BE2C (cell line): ENCODE measurements at regions not wholly inside any gene's neighbourhood (a gene's known extent, or its start where the extent isn't known, plus 50 kb on each side); places are given as distances from the start of the nearest gene placed in this dataset.

Experiments used
- DNase-seq: peaks from one replicate; pipeline ENCODE4 v3.0.0-alpha.2; 2020
- H3K27me3 ChIP-seq: fragments of 250-450 bp; sonication (Bioruptor Pico); 2 replicates; pipeline ENCODE4 v1.5.1; 2020; ENCODE audit warnings: mild to moderate bottlenecking
- H3K36me3 ChIP-seq: fragments of 250-450 bp; sonication (Bioruptor Pico); 2 replicates; pipeline ENCODE4 v1.5.1; 2020; ENCODE audit warnings: mild to moderate bottlenecking
- H3K4me1 ChIP-seq: fragments of 250-450 bp; sonication (Bioruptor Pico); 2 replicates; pipeline ENCODE4 v1.5.1; 2020
- H3K4me3 ChIP-seq: 2 replicates; pipeline ENCODE4 v1.5.1; 2011; ENCODE audit warnings: low read depth, low read length
- H3K9me3 ChIP-seq: fragments of 250-450 bp; sonication (Bioruptor Pico); 2 replicates; pipeline ENCODE4 v1.5.1; 2020
- TF ChIP-seq, protein P1 (sequence below): IDR thresholded peaks from 2 replicates; pipeline ENCODE4 v1.5.1; 2012; ENCODE audit warnings: mild to moderate bottlenecking, low read depth, low read length

DNA sequence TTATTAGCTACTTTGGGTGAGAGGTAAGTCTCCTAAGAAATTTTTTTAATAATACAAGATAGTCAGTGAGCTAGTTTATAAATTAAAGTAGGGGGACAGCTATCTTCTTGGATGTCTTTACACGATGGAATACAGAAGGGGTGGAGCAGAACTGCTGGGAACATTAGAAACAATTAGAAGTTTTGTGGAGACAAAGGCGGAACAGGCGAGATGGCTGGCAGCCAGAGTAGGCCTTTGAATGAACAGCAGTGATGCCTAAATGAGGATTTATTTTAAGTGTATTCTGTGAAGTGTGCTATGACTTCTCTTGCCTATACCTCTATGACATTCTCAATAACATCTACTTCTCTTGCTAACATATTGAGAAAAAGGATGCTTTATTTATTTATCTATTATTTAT, 1345.3 kb upstream of the SEL1L start:
- TF ChIP-seq, protein P1, sequence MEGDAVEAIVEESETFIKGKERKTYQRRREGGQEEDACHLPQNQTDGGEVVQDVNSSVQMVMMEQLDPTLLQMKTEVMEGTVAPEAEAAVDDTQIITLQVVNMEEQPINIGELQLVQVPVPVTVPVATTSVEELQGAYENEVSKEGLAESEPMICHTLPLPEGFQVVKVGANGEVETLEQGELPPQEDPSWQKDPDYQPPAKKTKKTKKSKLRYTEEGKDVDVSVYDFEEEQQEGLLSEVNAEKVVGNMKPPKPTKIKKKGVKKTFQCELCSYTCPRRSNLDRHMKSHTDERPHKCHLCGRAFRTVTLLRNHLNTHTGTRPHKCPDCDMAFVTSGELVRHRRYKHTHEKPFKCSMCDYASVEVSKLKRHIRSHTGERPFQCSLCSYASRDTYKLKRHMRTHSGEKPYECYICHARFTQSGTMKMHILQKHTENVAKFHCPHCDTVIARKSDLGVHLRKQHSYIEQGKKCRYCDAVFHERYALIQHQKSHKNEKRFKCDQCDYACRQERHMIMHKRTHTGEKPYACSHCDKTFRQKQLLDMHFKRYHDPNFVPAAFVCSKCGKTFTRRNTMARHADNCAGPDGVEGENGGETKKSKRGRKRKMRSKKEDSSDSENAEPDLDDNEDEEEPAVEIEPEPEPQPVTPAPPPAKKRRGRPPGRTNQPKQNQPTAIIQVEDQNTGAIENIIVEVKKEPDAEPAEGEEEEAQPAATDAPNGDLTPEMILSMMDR, result no peak
- Histone ChIP-seq H3K27me3 (no peaks in the 10 kb centered on the region), H3K9me3 (no peaks in the 10 kb centered on the region), H3K36me3 (no peaks in the 10 kb centered on the region), H3K4me1 (no peaks in the 10 kb centered on the region), H3K4me3 (no peak overlapping the region)
- DNase-seq, result no peak

DNA sequence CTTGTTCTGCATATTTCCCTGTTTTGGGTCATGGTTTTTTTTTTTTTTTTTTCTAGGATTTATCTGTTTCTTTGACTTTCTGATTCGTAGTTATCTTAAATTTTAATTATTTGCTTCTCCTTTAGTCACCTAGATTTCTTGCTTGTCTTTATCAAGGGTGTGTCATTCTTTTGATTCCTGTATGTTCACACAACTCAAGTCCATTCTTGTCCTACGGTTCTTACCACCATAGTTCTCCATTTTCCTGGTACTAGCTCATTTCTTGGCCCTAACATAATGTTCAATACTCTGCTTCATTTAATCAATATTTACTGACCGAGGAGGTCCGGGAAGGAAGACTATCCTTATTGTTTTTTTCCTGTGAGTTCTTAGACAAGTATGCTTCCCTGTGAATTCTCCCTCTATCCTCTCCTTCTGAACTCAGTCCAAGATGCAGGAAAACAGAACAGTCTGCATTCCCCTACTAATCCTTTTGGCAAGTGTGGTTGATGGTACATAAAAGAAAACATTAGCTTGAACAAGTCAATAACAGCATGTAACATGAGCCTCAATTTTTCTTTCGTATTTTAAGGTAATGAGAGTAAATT, 1346.4 kb upstream of the SEL1L start:
- Histone ChIP-seq H3K9me3 (no peaks in the 10 kb centered on the region), H3K4me3 (no peak overlapping the region), H3K4me1 (no peaks in the 10 kb centered on the region), H3K27me3 (no peaks in the 10 kb centered on the region), H3K36me3 (no peaks in the 10 kb centered on the region)
- TF ChIP-seq, protein P1, result no peak
- DNase-seq, result no peak

DNA sequence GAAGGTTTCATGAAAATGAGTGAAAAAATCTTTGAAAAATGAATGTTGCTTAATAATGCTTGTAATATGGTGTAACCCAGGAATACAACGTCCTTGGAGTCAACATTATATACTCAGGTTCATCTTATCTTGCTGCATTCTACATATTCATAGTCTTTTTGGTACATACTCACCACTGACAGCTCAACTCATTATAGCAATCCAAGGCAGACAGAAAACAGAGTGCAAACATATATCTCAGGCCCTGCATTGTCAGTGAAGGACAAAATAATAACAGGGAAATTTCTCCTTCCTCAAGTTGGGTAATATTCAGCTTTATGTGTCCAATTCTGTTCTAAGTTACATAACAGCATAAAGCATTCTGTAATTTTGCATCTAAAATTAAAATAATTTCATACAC, 1353.0 kb upstream of the SEL1L start:
- H3K4me1 ChIP-seq, result no peaks in the 10 kb centered on the region
- H3K36me3 ChIP-seq, result no peaks in the 10 kb centered on the region
- TF ChIP-seq, protein P1, result no peak
- no peak overlapping the region for H3K4me3 ChIP-seq
- H3K27me3 ChIP-seq, result no peaks in the 10 kb centered on the region
- DNase-seq, result no peak
- no peaks in the 10 kb centered on the region for H3K9me3 ChIP-seq

DNA sequence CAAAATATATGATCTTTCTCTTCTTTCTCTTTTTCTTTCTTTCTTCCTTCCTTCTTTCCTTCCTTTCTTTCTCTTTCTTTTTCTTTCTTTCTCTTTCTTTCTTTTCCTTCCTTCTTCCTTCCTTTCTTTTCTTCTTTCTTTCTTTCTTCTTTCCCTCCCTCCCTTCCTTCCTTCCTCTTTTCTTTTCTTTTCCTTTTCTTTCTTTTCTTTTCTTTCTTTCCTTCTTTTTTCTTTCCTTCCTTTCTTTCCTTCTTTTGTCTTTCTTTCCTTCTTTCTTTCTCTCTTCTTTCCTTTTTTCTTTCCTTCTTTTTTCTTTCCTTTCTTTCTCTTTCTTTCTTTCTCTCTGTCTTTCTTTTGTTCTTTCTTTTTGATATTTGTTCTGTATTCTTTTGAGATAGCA, 1356.0 kb upstream of the SEL1L start:
- TF ChIP-seq, protein P1, result no peak
- H3K4me3 ChIP-seq, result no peak overlapping the region
- H3K9me3 ChIP-seq, result no peaks in the 10 kb centered on the region
- no peak for DNase-seq
- H3K4me1 ChIP-seq, result no peaks in the 10 kb centered on the region
- H3K36me3 ChIP-seq, result no peaks in the 10 kb centered on the region
- H3K27me3 ChIP-seq, result no peaks in the 10 kb centered on the region

DNA sequence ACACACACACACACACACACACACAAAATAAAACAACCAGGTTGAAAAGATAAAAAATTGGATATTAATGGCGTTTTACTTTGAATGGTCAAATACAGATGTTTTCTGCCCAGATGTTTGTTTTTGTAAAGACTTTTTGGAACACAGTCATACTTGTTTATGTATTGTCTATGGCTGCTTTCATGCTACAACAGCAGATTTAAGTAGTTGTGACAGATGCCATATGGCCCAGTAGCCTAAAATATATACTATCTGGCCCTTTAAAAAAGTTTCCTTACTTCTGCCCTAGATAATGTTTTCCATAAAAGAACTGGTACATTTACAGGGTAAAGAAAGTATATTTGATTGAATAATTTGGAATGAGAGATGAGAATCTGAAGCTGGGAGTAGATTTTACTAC, 1362.8 kb upstream of the SEL1L start:
- H3K4me1 ChIP-seq, result no peaks in the 10 kb centered on the region
- H3K36me3 ChIP-seq, result no peaks in the 10 kb centered on the region
- H3K4me3 ChIP-seq, result no peak overlapping the region
- no peaks in the 10 kb centered on the region for H3K9me3 ChIP-seq
- H3K27me3 ChIP-seq, result no peaks in the 10 kb centered on the region
- TF ChIP-seq, protein P1, result no peak
- DNase-seq, result no peak

DNA sequence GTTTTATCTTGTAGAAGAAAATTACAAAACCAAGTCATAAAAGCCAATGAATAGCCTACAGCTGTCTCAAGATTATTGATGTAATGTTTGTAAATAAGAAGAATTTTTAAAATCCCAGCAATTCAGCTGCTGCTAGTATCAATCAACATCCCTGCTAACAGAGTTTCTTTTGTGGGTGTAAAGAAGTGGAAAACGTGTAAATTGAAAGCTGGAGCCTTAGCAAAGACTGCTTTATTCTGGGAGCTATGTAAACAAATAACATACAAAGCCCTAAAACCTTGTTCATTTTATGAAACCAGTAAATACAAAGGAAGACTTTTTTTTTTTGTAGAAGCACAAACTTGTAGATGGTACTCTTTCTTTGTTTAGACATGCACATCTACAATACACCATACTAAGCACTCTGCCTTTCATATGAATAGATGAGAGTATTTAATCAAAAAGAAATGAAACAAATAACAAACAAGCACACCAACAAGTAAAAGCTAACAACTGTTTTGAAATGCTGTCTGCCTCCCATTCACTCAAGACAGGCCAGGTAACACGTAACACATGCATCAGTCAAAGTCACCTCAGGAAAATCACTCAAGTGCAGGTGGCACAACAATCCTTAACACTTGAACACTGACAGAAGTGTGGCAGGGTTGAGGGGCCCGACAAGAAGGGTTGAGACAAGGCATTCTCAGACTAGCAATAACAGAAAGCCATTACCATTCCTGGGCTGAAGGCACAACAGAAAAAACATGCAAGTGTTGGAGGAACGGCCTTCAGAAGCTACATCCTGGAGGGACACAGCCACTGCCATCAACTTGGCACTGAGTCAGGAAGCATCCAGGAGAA, 1364.0 kb upstream of the SEL1L start:
- no peak overlapping the region for H3K4me3 ChIP-seq
- no peaks in the 10 kb centered on the region for H3K4me1 ChIP-seq
- DNase-seq, result no peak
- H3K9me3 ChIP-seq, result no peaks in the 10 kb centered on the region
- H3K27me3 ChIP-seq, result no peaks in the 10 kb centered on the region
- no peaks in the 10 kb centered on the region for H3K36me3 ChIP-seq
- TF ChIP-seq, protein P1, result no peak
